HG03354 (cell line): ENCODE measurements at regions not wholly inside any gene's neighbourhood (a gene's known extent, or its start where the extent isn't known, plus 50 kb on each side); places are given as distances from the start of the nearest gene placed in this dataset.

Experiments
- ATAC-seq: cut with Tn5 transposase; IDR thresholded peaks from one replicate; pipeline ENCODE4 v1.9.1; 2021; ENCODE audit warnings: mild to moderate bottlenecking; ENCODE audit not compliant: unreplicated experiment, poor library complexity, severe bottlenecking

GRCh38 chr1:98813738-98814309 is 152.3 kb downstream of the SNX7 start:
- peak; percentile 57 for ATAC-seq

- ATAC-seq: no peak
These were observed 156.3 kb downstream of the SNX7 start for GRCh38 chr1:98817821-98818220.

GRCh38 chr1:98821379-98821778 is 159.9 kb downstream of the SNX7 start:
- ATAC-seq: no peak

- no peak for ATAC-seq
These were observed 163.2 kb downstream of the SNX7 start for GRCh38 chr1:98824736-98825135.

GRCh38 chr1:98827041-98827440 is 165.5 kb downstream of the SNX7 start:
- no peak for ATAC-seq

- no peak for ATAC-seq
These were observed 164.8 kb downstream of the PLPPR5 start for GRCh38 chr1:98839840-98840239.
